T-helper 17 cell (primary cell): ENCODE measurements at regions not wholly inside any gene's neighbourhood (a gene's known extent, or its start where the extent isn't known, plus 50 kb on each side); places are given as distances from the start of the nearest gene placed in this dataset.
"Not testable (repeated sequence)": the region's sequence is repeated elsewhere in the genome, so short reads cannot be mapped to it uniquely, and the experiment has no call there.

ENCODE experiments used
- ATAC-seq: fragments of 150-1000 bp; cut with Tn5 transposase; 2 replicates; pipeline ENCODE4 v1.10.0; 2021; ENCODE audit warnings: mild to moderate bottlenecking, moderate library complexity
- DNase-seq, 3 donors: peaks; one replicate each; pipeline versions ENCODE4 v3.0.0 to v3.0.0-alpha.2; 2020 to 2021
- H3K9me3 ChIP-seq: one replicate; pipeline ENCODE4 v1.7.0; 2013; ENCODE audit warnings: low read length, mild to moderate bottlenecking; ENCODE audit not compliant: control insufficient read depth, poor library complexity, severe bottlenecking
- H3K27ac Mint-ChIP-seq: one replicate; pipeline ENCODE4 v1.8.0; 2022; ENCODE audit warnings: mild to moderate bottlenecking, moderate library complexity, mixed read lengths
- H3K27me3 Mint-ChIP-seq: one replicate; pipeline ENCODE4 v1.8.0; 2022; ENCODE audit warnings: mixed read lengths
- H3K36me3 Mint-ChIP-seq: one replicate; pipeline ENCODE4 v1.8.0; 2022; ENCODE audit warnings: low read depth, mixed read lengths
- H3K4me1 Mint-ChIP-seq: one replicate; pipeline ENCODE4 v1.8.0; 2022; ENCODE audit warnings: mild to moderate bottlenecking, mixed read lengths
- H3K4me3 Mint-ChIP-seq: one replicate; pipeline ENCODE4 v1.8.0; 2022; ENCODE audit warnings: mild to moderate bottlenecking, moderate library complexity, mixed read lengths

DNA sequence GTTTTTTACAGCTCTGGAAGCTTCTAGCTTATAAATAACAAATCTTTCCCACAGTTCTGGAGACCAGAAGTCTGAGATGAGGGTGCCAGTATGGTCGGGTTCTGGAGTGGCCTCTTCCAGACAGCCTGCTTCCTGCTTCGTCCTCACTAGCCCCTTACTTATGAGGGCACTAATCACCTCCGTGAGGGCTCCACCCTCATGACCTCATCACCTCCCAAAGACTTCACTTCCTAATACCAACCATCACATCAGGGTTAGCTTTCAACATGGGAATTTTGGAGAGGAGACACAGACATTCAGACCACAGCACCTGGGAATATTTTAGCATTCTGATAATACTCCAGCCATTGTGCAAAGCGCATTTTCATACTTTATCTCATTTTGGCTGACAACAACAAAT is 223.7 kb upstream of the IRF2BP2 start:
- DNase-seq (no peak), ATAC-seq (no peak)
- H3K27me3 Mint-ChIP-seq: no peaks in the 10 kb centered on the region
- no peak overlapping the region for H3K4me3 Mint-ChIP-seq
- H3K36me3 Mint-ChIP-seq: no peaks in the 10 kb centered on the region
- H3K27ac Mint-ChIP-seq: no peak overlapping the region
- H3K9me3 ChIP-seq: no peaks in the 10 kb centered on the region
- peaks cover 13% of the 10 kb centered on the region for H3K4me1 Mint-ChIP-seq

GRCh38 chr1:234833118-234833517 is 223.1 kb upstream of the IRF2BP2 start:
- ATAC-seq (no peak), DNase-seq (no peak)

DNA sequence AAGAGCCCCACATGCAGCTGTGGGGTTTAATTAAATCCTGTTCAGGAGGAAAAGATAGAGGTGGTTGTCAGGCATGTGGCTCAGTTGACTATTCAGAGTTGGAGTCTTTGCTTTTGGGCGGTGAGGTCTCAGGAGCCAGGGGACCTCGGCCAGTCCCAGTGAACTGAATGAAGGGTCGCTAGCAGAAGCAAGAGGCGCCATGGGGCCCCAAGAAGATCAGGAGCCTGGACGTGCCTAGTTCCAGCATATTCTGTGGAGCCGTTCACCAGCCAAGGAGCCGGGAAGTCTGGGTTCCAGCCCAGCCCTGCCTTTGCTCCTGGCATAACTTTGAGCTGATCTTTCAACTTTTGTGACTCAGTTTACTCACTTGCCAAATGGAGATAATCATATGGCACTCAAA is 217.7 kb upstream of the IRF2BP2 start:
- H3K27ac Mint-ChIP-seq: no peak overlapping the region
- no peaks in the 10 kb centered on the region for H3K27me3 Mint-ChIP-seq
- no peaks in the 10 kb centered on the region for H3K36me3 Mint-ChIP-seq
- no peaks in the 10 kb centered on the region for H3K9me3 ChIP-seq
- H3K4me1 Mint-ChIP-seq: peaks cover 14% of the 10 kb centered on the region
- no peak for DNase-seq
- no peak overlapping the region for H3K4me3 Mint-ChIP-seq
- no peak for ATAC-seq

More at GRCh38 chr1:234833118-234833517, 223.1 kb upstream of the IRF2BP2 start:
- no peaks in the 10 kb centered on the region for H3K36me3 Mint-ChIP-seq
- no peak overlapping the region for H3K27ac Mint-ChIP-seq
- no peaks in the 10 kb centered on the region for H3K9me3 ChIP-seq
- H3K4me3 Mint-ChIP-seq: no peak overlapping the region
- H3K27me3 Mint-ChIP-seq: no peaks in the 10 kb centered on the region
- peaks cover 8% of the 10 kb centered on the region for H3K4me1 Mint-ChIP-seq

- no peak for DNase-seq
- Mint-ChIP-seq H3K4me1 (peaks cover 14% of the 10 kb centered on the region), H3K27ac (no peak overlapping the region), H3K27me3 (no peaks in the 10 kb centered on the region), H3K4me3 (no peak overlapping the region), H3K36me3 (no peaks in the 10 kb centered on the region)
- H3K9me3 ChIP-seq: no peaks in the 10 kb centered on the region
- no peak for ATAC-seq
Observed at GRCh38 chr1:234827181-234827580, 217.2 kb upstream of the IRF2BP2 start.

DNA sequence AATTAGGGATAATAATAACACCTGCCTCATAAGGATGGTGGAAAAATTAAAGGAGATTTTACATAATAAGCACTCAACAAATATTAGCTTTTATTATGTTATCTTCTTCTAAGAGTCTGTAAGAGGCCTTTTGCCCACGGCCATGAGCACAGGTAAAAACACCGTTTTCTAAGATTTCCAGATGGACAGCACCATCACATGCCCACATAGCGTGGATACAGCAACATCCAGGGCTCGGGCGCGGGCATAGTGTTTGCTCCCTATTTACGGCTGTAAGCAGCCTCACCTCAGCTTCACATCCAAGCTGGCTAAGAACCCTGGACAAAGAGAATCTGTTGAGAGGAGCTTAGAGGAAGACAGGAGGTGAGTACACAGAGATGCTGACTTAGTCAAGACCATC is 216.4 kb upstream of the IRF2BP2 start:
- no peak for DNase-seq
- no peaks in the 10 kb centered on the region for H3K9me3 ChIP-seq
- Mint-ChIP-seq H3K36me3 (no peaks in the 10 kb centered on the region), H3K4me3 (no peak overlapping the region), H3K27ac (no peak overlapping the region), H3K4me1 (peaks cover 14% of the 10 kb centered on the region), H3K27me3 (no peaks in the 10 kb centered on the region)
- ATAC-seq: no peak

- no peaks in the 10 kb centered on the region for H3K9me3 ChIP-seq
- no peaks in the 10 kb centered on the region for H3K36me3 Mint-ChIP-seq
- no peak overlapping the region for H3K4me3 Mint-ChIP-seq
- ATAC-seq (no peak), DNase-seq (no peak)
- no peak overlapping the region for H3K27ac Mint-ChIP-seq
- no peaks in the 10 kb centered on the region for H3K27me3 Mint-ChIP-seq
- peaks cover 14% of the 10 kb centered on the region for H3K4me1 Mint-ChIP-seq
Observed at GRCh38 chr1:234825498-234826165, 215.7 kb upstream of the IRF2BP2 start.

DNA sequence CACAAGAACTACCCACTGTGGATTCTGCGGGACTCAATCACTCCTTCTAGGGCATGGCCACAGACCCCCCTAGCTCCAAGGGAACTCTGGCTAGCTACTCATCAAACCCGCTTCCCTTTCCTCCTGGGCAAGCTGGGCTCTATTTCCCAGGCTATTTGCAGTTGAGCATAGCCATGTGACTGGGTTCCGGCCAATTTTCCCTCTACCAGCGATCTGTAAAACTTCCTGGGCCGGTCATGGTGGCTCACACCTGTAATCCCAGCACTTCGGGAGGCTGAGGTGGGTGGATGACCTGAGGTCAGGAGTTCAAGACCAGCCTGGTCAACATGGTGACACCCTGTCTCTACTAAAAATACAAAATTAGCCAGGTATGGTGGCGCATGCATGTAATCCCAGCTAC is 214.9 kb upstream of the IRF2BP2 start:
- H3K27ac Mint-ChIP-seq, ATAC-seq, H3K27me3 Mint-ChIP-seq, H3K36me3 Mint-ChIP-seq, H3K9me3 ChIP-seq, DNase-seq, H3K4me3 Mint-ChIP-seq, H3K4me1 Mint-ChIP-seq: not testable (repeated sequence)

DNA sequence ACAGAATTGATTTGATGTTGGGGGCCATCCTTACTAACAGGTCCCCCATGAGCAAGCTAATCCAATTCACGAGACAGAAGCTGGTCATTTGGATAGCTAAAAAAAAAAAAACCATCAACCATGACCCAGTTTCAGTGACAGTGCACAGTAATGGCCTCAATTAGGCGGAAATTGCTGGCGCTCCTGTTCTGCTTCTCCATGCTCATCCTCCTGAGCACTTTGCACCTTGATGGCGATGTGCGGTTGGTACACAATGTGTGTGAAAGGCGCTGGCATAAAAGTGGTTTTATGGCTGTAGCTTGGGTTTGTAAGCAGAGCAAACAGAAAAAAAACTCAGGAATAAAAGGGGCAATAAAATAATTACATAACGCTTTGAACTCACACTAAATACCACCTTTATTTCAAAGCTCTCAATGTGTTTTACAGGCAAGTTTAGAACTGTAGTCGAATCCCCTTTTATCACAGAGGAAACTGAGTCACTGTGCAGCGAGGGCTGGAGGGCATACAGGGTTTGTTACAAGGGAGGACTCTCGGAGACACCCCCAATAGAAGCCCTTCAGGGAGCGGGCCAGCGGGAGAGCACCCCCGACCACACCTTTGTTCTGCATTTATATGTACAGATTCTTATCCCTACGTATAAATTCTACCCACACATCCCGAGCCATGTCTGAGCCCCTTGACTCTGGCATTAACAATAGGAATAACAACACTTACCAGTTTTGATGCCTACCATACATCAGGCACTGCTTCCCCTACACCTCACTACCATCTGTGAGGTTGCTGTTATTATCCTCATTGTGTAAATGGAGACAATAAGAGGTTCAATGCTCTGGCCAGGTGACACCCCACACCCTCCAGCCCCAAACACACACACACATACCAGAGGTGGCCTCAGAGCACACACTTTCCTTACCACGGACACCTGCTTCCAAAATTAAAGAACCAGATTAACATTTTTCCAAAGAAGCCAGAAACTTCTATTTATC is 213.5 kb upstream of the IRF2BP2 start:
- DNase-seq: no peak
- Mint-ChIP-seq H3K27me3 (no peaks in the 10 kb centered on the region), H3K27ac (no peak overlapping the region), H3K4me3 (no peak overlapping the region), H3K36me3 (no peaks in the 10 kb centered on the region), H3K4me1 (peaks cover 6% of the 10 kb centered on the region)
- H3K9me3 ChIP-seq: no peaks in the 10 kb centered on the region
- ATAC-seq: no peak

GRCh38 chr1:234821840-234822239 is 211.9 kb upstream of the IRF2BP2 start:
- DNase-seq (no peak), ATAC-seq (no peak)
- Mint-ChIP-seq H3K27ac (peak overlapping the region; percentile 14), H3K27me3 (no peaks in the 10 kb centered on the region), H3K4me3 (no peak overlapping the region), H3K4me1 (peaks cover 6% of the 10 kb centered on the region), H3K36me3 (no peaks in the 10 kb centered on the region)
- no peaks in the 10 kb centered on the region for H3K9me3 ChIP-seq

- H3K27ac Mint-ChIP-seq: peak overlapping the region; percentile 5
- ATAC-seq (no peak), DNase-seq (no peak)
- H3K4me3 Mint-ChIP-seq: no peak overlapping the region
- no peaks in the 10 kb centered on the region for H3K27me3 Mint-ChIP-seq
- H3K9me3 ChIP-seq: no peaks in the 10 kb centered on the region
- H3K4me1 Mint-ChIP-seq: peaks cover 6% of the 10 kb centered on the region
- no peaks in the 10 kb centered on the region for H3K36me3 Mint-ChIP-seq
Observed at GRCh38 chr1:234820597-234820996, 210.6 kb upstream of the IRF2BP2 start.

GRCh38 chr1:234819845-234820244 is 209.9 kb upstream of the IRF2BP2 start:
- H3K27ac Mint-ChIP-seq, ATAC-seq, H3K36me3 Mint-ChIP-seq, DNase-seq, H3K9me3 ChIP-seq, H3K4me1 Mint-ChIP-seq, H3K4me3 Mint-ChIP-seq, H3K27me3 Mint-ChIP-seq: not testable (repeated sequence)

DNA sequence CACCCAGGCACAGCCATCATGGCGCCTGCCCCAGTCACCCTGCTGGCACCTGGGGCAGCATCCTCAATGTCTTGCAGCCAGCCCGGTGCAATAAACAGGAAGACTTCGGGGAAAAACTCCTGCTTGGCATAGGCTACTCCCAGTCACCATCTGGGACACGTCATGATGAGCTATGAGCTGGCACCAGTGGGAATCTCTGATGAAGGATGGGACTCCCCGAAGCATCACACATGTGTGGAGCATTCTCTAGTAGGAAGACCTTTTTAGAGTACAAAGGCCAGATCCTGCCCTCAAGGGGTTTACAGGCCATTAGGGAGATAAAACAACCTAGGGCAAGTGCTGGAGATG is 208.0 kb upstream of the IRF2BP2 start:
- not testable (repeated sequence) for H3K27me3 Mint-ChIP-seq, ATAC-seq, H3K4me1 Mint-ChIP-seq, DNase-seq, H3K27ac Mint-ChIP-seq, H3K4me3 Mint-ChIP-seq, H3K36me3 Mint-ChIP-seq, H3K9me3 ChIP-seq

DNA sequence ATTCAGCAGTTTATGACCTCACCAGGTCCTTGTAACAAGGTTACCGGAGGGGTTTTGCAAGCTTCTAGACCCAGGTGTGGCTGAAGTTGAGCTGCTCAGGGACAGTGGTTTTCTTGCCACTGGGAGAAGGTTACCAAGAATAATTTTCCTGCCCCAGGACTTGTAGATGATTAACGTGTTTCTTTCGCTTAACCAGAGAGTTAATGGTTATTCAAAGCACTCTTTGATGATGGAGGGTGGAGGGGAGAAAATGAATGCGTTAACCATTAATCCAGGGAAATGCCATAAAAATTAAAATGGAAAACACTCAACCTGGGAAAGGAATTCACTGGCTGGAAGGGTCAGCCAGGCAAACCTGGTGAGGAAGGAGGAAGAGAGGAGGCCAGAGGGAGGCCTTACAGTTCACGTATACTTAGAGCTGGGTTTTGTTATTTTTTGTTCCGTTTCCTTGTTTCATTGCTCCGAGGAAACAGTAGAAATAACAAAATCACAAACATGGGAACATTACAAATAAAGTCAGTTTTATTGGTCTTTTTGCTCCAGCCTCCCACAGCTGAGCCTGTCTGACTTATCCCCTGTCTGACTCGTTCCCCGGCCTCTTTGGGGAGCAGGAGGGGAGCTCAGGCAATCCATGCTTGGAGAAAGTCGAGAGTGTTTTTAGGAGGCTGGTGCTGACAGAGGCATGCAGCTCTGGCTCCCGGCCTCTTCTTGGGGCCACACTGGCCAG is 207.5 kb upstream of the IRF2BP2 start:
- H3K36me3 Mint-ChIP-seq, H3K4me3 Mint-ChIP-seq, H3K4me1 Mint-ChIP-seq, ATAC-seq, H3K9me3 ChIP-seq, H3K27me3 Mint-ChIP-seq, H3K27ac Mint-ChIP-seq, DNase-seq: not testable (repeated sequence)
